ENCODE measurements at regions not wholly inside any gene's neighbourhood (a gene's known extent, or its start where the extent isn't known, plus 50 kb on each side); places are given as distances from the start of the nearest gene placed in this dataset.
A peak's percentile ranks its signal among the peaks of the same experiment; 100 is the strongest.

- DNase-seq (ENCODE audit: low spot score): no peak
These were observed 304.3 kb downstream of the TLE3 start for GRCh38 chr15:69793431-69793780.

- DNase-seq (ENCODE audit: low spot score): no peak
These were observed 303.8 kb downstream of the TLE3 start for GRCh38 chr15:69793781-69794451.

DNA sequence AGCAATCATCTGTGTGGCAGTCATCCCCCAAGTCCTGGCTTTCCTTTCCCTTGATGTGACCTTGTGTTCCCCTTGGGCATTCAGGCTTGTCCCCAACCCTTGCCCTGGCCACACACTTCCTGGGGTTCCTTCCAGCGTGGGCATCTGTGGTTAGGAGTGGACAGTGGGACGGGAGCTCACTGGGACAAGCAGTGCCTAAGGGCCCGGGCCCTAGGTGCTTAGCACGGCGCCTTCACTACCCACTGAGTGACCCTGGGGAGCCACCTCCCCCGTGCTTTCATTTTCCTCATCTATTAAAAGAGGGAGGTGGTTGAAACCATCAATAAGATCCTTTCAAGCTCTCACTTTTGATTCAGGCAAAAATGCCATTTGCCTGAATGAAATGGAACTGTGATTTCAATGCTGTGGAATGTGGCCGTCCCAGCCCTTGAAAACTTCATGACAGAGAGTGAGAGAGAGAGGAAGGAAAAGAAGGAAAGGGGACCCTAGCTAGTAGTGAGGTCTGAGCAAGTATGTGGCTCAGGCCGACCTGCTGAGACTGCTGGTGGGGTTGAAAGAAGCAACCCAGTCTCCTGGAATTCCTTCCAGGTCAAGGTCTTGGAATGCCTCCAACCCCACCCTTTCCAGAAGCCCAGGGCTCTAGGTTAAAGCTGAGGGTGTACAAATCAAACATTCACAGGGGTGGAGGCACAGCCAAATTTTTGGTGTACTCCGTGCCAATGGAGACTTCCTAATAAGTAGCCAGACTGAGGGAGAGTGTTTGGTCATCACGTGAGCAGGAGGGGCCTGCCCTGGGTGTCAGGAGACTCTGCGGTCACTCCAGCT lies 302.9 kb downstream of the TLE3 start:
- DNase-seq (ENCODE audit: low spot score): peak; percentile 38

- DNase-seq (ENCODE audit: low spot score): no peak
These were observed 302.1 kb downstream of the TLE3 start for GRCh38 chr15:69795601-69796000.

GRCh38 chr15:69797051-69797595 lies 300.6 kb downstream of the TLE3 start:
- DNase-seq (ENCODE audit: low spot score): no peak

- no peak for DNase-seq (ENCODE audit: low spot score)
These were observed 300.1 kb downstream of the TLE3 start for GRCh38 chr15:69797615-69798014.

- DNase-seq (ENCODE audit: low spot score): no peak
These were observed 299.1 kb downstream of the TLE3 start for GRCh38 chr15:69798481-69799250.

GRCh38 chr15:69801144-69801543 lies 296.6 kb downstream of the TLE3 start:
- DNase-seq (ENCODE audit: low spot score): no peak

GRCh38 chr15:69802432-69802831 lies 295.3 kb downstream of the TLE3 start:
- no peak for DNase-seq (ENCODE audit: low spot score)

- no peak for DNase-seq (ENCODE audit: low spot score)
These were observed 292.9 kb downstream of the TLE3 start for GRCh38 chr15:69804786-69805185.

GRCh38 chr15:69805248-69805953 lies 292.3 kb downstream of the TLE3 start:
- no peak for DNase-seq (ENCODE audit: low spot score)

DNA sequence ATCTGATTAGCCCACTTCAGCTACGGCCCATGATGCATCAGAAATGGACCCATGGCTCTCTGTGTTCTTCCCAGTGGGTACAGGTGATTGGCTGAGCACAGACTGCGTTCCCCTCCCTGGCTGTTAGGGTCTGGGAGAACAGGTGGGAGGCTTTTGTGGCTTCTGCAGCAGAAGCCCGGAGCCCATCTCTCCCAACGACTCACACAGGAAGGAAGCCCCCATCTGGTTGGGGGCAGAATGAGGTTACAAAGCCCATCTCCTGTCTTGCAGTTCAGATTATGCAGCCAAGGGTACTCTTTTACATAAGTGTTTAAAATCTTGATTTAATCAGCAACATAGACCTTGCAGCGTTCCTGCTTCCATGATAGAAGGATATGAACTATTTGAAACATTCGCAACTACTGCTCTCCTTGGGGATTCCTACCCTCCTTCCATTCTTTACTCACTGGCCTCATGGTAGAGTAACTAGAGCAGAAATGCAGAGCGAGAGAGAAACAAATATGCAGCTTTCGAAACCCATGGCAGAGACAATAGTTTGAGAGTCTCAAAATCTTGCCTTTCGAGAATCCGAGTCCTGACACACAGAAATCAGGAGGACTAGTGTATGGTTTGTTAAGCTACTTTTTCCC lies 291.3 kb downstream of the TLE3 start:
- no peak for DNase-seq (ENCODE audit: low spot score)

- no peak for DNase-seq (ENCODE audit: low spot score)
These were observed 290.0 kb downstream of the TLE3 start for GRCh38 chr15:69807721-69808120.

GRCh38 chr15:69808756-69809155 lies 289.0 kb downstream of the TLE3 start:
- DNase-seq (ENCODE audit: low spot score): no peak

- DNase-seq (ENCODE audit: low spot score): no peak
These were observed 288.3 kb downstream of the TLE3 start for GRCh38 chr15:69809421-69809820.

- DNase-seq (ENCODE audit: low spot score): no peak
These were observed 287.0 kb downstream of the TLE3 start for GRCh38 chr15:69810431-69811354.

DNA sequence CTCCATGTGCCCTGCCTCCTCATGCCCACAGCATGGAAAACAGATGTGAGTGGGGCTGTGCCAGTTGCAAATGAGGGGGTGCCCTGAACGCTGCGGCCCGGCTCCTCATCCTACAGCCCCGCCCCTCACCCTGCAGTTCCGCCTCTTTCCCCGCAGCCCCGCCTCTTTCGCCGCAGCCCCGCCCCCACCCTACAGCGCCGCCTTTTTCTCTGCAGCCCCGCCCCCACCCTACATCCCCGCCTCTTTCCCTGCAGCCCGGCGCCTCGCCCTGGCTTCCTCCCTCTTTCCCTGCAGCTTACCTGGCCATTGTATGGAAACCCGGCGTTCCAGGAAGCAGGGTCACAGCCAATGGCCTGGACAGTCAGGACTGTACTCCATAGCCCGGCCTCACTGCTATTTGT lies 284.9 kb downstream of the TLE3 start:
- DNase-seq (ENCODE audit: low spot score): no peak

- no peak for DNase-seq (ENCODE audit: low spot score)
These were observed 283.8 kb downstream of the TLE3 start for GRCh38 chr15:69813881-69814280.

DNA sequence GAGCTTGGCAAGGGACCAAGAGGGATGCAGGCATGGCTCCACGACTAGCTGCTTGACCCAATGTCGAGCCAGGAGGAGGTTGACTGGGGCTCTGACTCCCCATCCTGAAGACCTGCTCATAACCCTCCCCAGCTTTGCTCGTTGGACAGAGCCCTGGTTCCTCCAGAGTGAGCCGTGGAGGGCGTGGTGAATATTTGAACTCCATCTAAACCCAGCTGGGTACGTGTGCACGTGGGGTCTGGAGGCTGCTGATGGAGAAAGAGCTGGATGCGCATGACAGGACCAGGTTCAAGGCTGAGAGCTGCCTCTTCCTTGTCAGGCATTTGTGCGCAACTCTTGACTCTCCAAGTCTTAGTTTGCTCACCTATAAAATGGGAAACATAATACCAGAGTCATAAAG lies 282.8 kb downstream of the TLE3 start:
- DNase-seq (ENCODE audit: low spot score): no peak

DNA sequence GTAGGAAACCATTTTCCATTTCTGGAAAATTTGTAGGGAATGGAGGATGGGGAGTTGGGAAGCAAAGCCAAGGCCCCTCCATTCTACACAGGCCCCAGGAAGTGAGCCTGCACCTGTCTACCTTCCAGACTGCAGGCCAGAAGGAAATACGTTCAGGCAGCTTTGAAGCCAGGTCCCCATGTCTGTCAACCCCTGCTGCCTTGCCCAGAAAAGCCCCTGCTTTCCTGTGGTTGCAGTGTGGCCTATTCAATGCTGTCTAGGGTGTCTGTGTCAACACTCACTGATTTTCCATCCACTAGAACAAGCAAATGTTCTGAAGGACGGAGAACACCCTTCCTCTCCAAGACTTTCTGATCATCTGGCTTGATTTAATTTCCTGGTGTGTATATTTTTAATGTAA lies 281.9 kb downstream of the TLE3 start:
- DNase-seq (ENCODE audit: low spot score): no peak

Measured in COLO829 (cell line).